HG03097 (cell line): ENCODE measurements at regions not wholly inside any gene's neighbourhood (a gene's known extent, or its start where the extent isn't known, plus 50 kb on each side); places are given as distances from the start of the nearest gene placed in this dataset.
"Not testable (repeated sequence)": the region's sequence is repeated elsewhere in the genome, so short reads cannot be mapped to it uniquely, and the experiment has no call there.

Experiments
- ATAC-seq: cut with Tn5 transposase; IDR thresholded peaks from one replicate; pipeline ENCODE4 v1.9.1; 2021; ENCODE audit not compliant: unreplicated experiment, low FRiP score

GRCh38 chrX:97995834-97996233 lies 1112.1 kb downstream of the RPA4 start:
- ATAC-seq = no peak

GRCh38 chrX:98028691-98029090 lies 1145.0 kb downstream of the RPA4 start:
- ATAC-seq = no peak

GRCh38 chrX:98029861-98030260 lies 1146.2 kb downstream of the RPA4 start:
- no peak for ATAC-seq

DNA sequence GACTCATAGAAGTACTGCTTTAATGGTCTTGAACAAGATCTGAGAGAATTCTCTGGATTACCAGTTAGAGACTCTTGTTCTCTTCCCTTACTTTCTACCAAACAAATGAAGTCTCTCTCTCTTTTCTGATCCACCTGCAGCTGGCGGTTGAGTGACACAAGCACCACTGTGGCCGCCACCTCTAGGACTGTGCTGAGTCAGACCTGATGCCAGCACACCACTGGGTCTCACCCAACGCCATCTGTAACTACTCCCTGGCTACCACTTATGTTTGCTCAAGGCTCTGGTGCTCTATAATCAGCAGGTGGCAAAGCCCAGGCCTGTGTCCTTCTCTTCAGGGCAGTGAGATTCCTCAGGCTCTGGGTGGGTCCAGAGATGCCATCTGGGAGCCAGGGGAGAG lies 1173.5 kb downstream of the RPA4 start:
- no peak for ATAC-seq

- no peak for ATAC-seq
These were observed 1181.4 kb downstream of the RPA4 start for GRCh38 chrX:98065151-98065550.

GRCh38 chrX:98067611-98068010 lies 1183.9 kb downstream of the RPA4 start:
- ATAC-seq = no peak

- ATAC-seq = no peak
These were observed 1184.4 kb downstream of the RPA4 start for GRCh38 chrX:98068024-98068580.

- no peak for ATAC-seq
These were observed 1187.6 kb downstream of the RPA4 start for GRCh38 chrX:98071331-98071730.

- no peak for ATAC-seq
These were observed 1193.7 kb downstream of the RPA4 start for GRCh38 chrX:98077440-98077839.

DNA sequence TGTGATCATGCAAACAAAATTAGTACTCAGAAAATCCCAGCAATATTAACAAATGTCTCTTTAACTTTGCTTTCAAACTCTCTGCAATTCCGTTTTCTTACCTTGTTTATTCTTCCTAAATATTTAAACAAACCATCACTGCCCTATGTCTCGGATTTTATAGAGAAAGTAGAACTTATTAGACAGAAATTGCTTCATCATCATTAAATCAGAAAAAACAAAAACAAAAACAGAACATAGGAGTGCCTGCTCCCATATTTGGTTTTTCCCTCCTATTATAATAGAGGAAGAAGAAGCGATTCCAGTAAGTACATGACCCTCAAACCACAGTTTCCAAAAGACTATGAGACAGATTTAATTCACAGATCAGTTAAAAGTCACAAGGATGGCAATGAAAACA lies 1228.0 kb downstream of the RPA4 start:
- ATAC-seq = no peak

- no peak for ATAC-seq
These were observed 1230.3 kb downstream of the RPA4 start for GRCh38 chrX:98114021-98114420.

DNA sequence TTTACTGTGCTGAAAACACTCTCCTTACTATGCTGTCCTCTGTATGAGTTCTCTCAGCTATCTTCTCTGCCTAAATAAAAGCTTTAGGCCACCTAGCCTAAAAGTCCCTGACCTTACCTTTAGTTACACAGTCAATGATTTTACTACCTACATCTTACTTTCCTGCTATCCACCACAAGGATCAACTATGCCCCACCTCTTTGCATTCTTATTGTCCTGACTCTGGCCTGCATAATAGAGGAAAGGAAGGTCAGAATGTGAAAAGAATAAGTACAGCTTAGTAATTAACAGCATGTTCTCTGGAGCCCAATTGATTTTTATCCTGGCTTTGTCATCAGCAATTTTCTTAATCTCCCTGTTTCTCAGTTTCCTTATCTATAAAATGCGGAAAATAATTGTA lies 1257.8 kb downstream of the RPA4 start:
- ATAC-seq = no peak

DNA sequence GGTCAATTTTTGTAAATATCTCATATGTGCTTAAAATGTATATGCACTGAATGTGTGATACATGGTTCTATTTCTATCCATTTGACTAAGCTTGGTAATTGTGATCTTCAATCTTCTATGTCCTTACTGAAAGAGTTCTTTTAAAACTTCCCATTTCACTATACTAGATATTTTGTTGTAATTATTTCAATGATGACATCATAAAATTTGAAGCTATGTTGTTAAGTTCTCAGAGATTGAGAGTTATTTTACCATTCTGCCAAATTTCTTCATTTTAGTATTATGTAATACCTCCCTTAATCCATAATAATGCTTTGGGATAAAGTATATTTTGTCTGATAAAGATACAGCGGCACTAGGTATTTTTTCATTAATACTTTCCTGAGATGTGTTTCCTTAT lies 1307.3 kb downstream of the RPA4 start:
- ATAC-seq = no peak

DNA sequence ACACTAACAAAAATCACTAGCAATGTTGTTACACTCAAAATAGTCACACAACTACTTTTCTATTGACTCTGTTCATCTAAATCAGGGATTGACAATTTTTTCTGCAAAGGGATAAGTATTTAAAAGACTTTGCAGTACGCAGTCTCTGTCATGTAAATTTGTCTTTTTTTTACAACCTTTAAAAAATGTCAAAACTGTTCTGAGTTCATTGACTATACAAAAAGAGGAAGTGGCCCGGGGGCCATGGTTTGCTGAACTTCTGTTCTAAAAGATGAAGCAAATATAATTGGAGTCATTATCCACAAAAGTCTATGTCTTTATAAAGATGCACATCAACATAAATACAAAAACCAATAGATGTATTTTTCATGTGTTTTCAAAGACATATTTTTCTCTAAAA lies 1310.3 kb downstream of the RPA4 start:
- ATAC-seq = no peak

GRCh38 chrX:98203800-98204199 lies 1320.1 kb downstream of the RPA4 start:
- ATAC-seq = no peak

DNA sequence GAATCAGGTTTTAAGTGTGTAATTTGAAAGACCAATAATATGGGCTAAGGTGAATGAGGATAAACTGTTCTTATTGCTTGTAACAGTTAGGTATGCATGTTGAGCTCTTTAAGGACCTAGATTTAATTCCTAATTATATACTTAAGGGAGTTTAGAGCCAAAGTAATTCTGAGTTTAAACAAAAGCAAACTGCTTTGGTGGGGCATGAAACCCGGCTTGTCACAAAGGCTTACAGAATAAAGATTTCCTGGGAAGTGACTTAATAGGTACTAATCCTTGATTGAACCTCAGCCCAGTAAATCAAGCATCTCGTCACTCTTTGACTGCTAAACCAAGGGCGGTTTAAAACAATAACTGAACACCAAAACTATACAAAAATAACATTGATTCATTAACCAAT lies 1324.2 kb downstream of the RPA4 start:
- no peak for ATAC-seq

DNA sequence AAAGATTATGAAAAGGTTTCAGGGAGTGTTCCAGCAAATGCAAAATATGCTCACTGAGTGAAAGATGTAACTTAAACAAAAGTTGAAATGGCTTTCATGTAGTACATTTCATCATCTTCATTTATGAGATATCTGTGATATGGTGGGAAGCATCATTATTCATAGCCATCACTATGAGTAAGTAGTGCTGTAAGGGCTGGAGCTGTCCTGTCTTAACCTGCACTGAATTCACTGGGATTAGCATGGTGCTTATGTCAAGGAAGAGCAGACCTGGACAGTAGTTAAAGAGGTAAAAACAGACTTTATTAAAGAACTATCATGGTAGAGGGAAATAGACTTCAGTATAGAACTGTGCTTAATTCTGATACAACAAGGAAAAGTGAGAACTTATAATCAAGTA lies 1347.3 kb downstream of the RPA4 start:
- no peak for ATAC-seq

GRCh38 chrX:98240061-98240460 lies 1356.4 kb downstream of the RPA4 start:
- not testable (repeated sequence) for ATAC-seq

GRCh38 chrX:98263135-98263534 lies 1379.4 kb downstream of the RPA4 start:
- no peak for ATAC-seq

GRCh38 chrX:98289726-98290125 lies 1406.0 kb downstream of the RPA4 start:
- ATAC-seq = no peak

GRCh38 chrX:98294310-98294709 lies 1410.6 kb downstream of the RPA4 start:
- no peak for ATAC-seq

- no peak for ATAC-seq
These were observed 1412.4 kb downstream of the RPA4 start for GRCh38 chrX:98296129-98296528.

GRCh38 chrX:98299785-98300184 lies 1416.1 kb downstream of the RPA4 start:
- no peak for ATAC-seq
